IPS-NIHi11 (cell line): ENCODE measurements at regions not wholly inside any gene's neighbourhood (a gene's known extent, or its start where the extent isn't known, plus 50 kb on each side); places are given as distances from the start of the nearest gene placed in this dataset.
"Not testable (repeated sequence)": the region's sequence is repeated elsewhere in the genome, so short reads cannot be mapped to it uniquely, and the experiment has no call there.

ENCODE experiments used
- DNase-seq: peaks from one replicate; pipeline ENCODE4 v3.0.0; 2012; ENCODE audit warnings: mixed read lengths, low spot score

GRCh38 chr22:11932212-11932611 is 3595.8 kb upstream of the OR11H1 start:
- DNase-seq = not testable (repeated sequence)

GRCh38 chr22:11967915-11968616 is 3559.9 kb upstream of the OR11H1 start:
- DNase-seq = not testable (repeated sequence)

- DNase-seq = peak; percentile 3
Observed at GRCh38 chr22:11973856-11974255, 3554.1 kb upstream of the OR11H1 start.
